BLaER1 treated with 17β-estradiol and CSF1 and Interleukin-3, amounts not matched to agents 10 nM and 100 nM (cell line): ENCODE measurements at regions not wholly inside any gene's neighbourhood (a gene's known extent, or its start where the extent isn't known, plus 50 kb on each side); places are given as distances from the start of the nearest gene placed in this dataset.

ENCODE experiments used
- H3K27ac ChIP-seq, 11 experiments: shearing (Covaris generic); formaldehyde crosslinking; 2 replicates each; pipeline ENCODE4 v1.8.1; 2022
- H3K27me3 ChIP-seq, 11 experiments: shearing (Covaris generic); formaldehyde crosslinking; 2 replicates each; pipeline ENCODE4 v1.8.1; 2022
- H3K36me3 ChIP-seq, 11 experiments: shearing (Covaris generic); formaldehyde crosslinking; 2 replicates each; pipeline ENCODE4 v1.8.1; 2022
- H3K4me1 ChIP-seq, 10 experiments: shearing (Covaris generic); formaldehyde crosslinking; 2 replicates each; pipeline ENCODE4 v1.8.1; 2022
- H3K4me2 ChIP-seq, 11 experiments: shearing (Covaris generic); formaldehyde crosslinking; 2 replicates each; pipeline ENCODE4 v1.8.1; 2022
- H3K4me3 ChIP-seq, 10 experiments: shearing (Covaris generic); formaldehyde crosslinking; 2 replicates each; pipeline ENCODE4 v1.8.1; 2022
- H3K9ac ChIP-seq, 11 experiments: shearing (Covaris generic); formaldehyde crosslinking; 2 replicates each; pipeline ENCODE4 v1.8.1; 2022
- H3K9me3 ChIP-seq, 11 experiments: shearing (Covaris generic); formaldehyde crosslinking; replicated peaks in 1 of 11; 2 replicates each; pipeline ENCODE4 v1.8.1; 2022
- H4K20me1 ChIP-seq, 11 experiments: shearing (Covaris generic); formaldehyde crosslinking; 2 replicates each; pipeline ENCODE4 v1.8.1; 2022
- Cebpa-rat ChIP-seq, 11 experiments: shearing (Covaris generic); IDR thresholded peaks; 2 replicates each; pipeline ENCODE4 v1.8.1; 2022

- Histone ChIP-seq H3K9ac (no peak overlapping the region), H3K9me3 (peaks cover 0 to 11% (median 0%) of the 10 kb centered on the region in 11 experiments; a peak in 3 of 22 replicates), H3K4me2 (no peak overlapping the region), H3K4me1 (peaks cover 6 to 12% (median 8%) of the 10 kb centered on the region in 10 experiments; a peak in 18 of 20 replicates), H3K27ac (no peak overlapping the region), H4K20me1 (no peaks in the 10 kb centered on the region), H3K27me3 (no peaks in the 10 kb centered on the region), H3K4me3 (no peak overlapping the region), H3K36me3 (no peaks in the 10 kb centered on the region)
- no peak for TF ChIP-seq Cebpa-rat (IDR thresholded peaks at IDR 0.05)
These were observed 238.1 kb downstream of the FBXO8 start for GRCh38 chr4:174045381-174045780.

GRCh38 chr4:174041555-174042105, 241.8 kb downstream of the FBXO8 start:
- Histone ChIP-seq H3K27me3 (no peaks in the 10 kb centered on the region), H3K9me3 (peaks cover 0 to 9% (median 0%) of the 10 kb centered on the region in 11 experiments; a peak in 2 of 22 replicates), H3K36me3 (no peaks in the 10 kb centered on the region), H3K4me1 (no peaks in the 10 kb centered on the region), H3K4me3 (no peak overlapping the region), H3K27ac (no peak overlapping the region), H4K20me1 (no peaks in the 10 kb centered on the region), H3K9ac (no peak overlapping the region), H3K4me2 (no peak overlapping the region)
- TF ChIP-seq Cebpa-rat (IDR thresholded peaks at IDR 0.05), result no peak

- no peak overlapping the region for H3K9ac ChIP-seq
- TF ChIP-seq Cebpa-rat (IDR thresholded peaks at IDR 0.05), result no peak
- H3K9me3 ChIP-seq, result peaks cover 0 to under 1% (median 0%) of the 10 kb centered on the region in 11 experiments; a peak in 1 of 22 replicates
- no peak overlapping the region for H3K4me3 ChIP-seq
- no peak overlapping the region for H3K4me2 ChIP-seq
- H3K36me3 ChIP-seq, result no peaks in the 10 kb centered on the region
- H3K27ac ChIP-seq, result no peak overlapping the region
- H3K27me3 ChIP-seq, result no peaks in the 10 kb centered on the region
- no peaks in the 10 kb centered on the region for H3K4me1 ChIP-seq
- H4K20me1 ChIP-seq, result no peaks in the 10 kb centered on the region
These were observed 243.2 kb downstream of the FBXO8 start for GRCh38 chr4:174040287-174040686.

- Histone ChIP-seq H4K20me1 (no peaks in the 10 kb centered on the region), H3K4me3 (no peak overlapping the region), H3K36me3 (no peaks in the 10 kb centered on the region), H3K4me1 (no peaks in the 10 kb centered on the region), H3K4me2 (no peak overlapping the region), H3K9ac (no peak overlapping the region), H3K27me3 (no peaks in the 10 kb centered on the region), H3K27ac (no peak overlapping the region), H3K9me3 (no peaks in the 10 kb centered on the region)
- no peak for TF ChIP-seq Cebpa-rat (IDR thresholded peaks at IDR 0.05)
These were observed 245.0 kb downstream of the FBXO8 start for GRCh38 chr4:174038481-174038880.

GRCh38 chr4:174037631-174038030, 245.8 kb downstream of the FBXO8 start:
- H3K27me3 ChIP-seq, result no peaks in the 10 kb centered on the region
- no peak for TF ChIP-seq Cebpa-rat (IDR thresholded peaks at IDR 0.05)
- H3K27ac ChIP-seq, result no peak overlapping the region
- no peak overlapping the region for H3K4me2 ChIP-seq
- H3K36me3 ChIP-seq, result no peaks in the 10 kb centered on the region
- no peak overlapping the region for H3K4me3 ChIP-seq
- H3K4me1 ChIP-seq, result no peaks in the 10 kb centered on the region
- H3K9ac ChIP-seq, result no peak overlapping the region
- no peaks in the 10 kb centered on the region for H4K20me1 ChIP-seq
- H3K9me3 ChIP-seq, result no peaks in the 10 kb centered on the region

GRCh38 chr4:174037049-174037448, 246.4 kb downstream of the FBXO8 start:
- H3K27me3 ChIP-seq, result no peaks in the 10 kb centered on the region
- no peaks in the 10 kb centered on the region for H3K9me3 ChIP-seq
- H3K4me2 ChIP-seq, result no peak overlapping the region
- H3K4me3 ChIP-seq, result no peak overlapping the region
- no peak for TF ChIP-seq Cebpa-rat (IDR thresholded peaks at IDR 0.05)
- H4K20me1 ChIP-seq, result no peaks in the 10 kb centered on the region
- H3K27ac ChIP-seq, result no peak overlapping the region
- H3K4me1 ChIP-seq, result no peaks in the 10 kb centered on the region
- no peaks in the 10 kb centered on the region for H3K36me3 ChIP-seq
- H3K9ac ChIP-seq, result no peak overlapping the region

GRCh38 chr4:174036576-174036975, 246.9 kb downstream of the FBXO8 start:
- TF ChIP-seq Cebpa-rat (IDR thresholded peaks at IDR 0.05), result no peak
- Histone ChIP-seq H3K36me3 (no peaks in the 10 kb centered on the region), H3K9ac (no peak overlapping the region), H4K20me1 (no peaks in the 10 kb centered on the region), H3K9me3 (no peaks in the 10 kb centered on the region), H3K4me3 (no peak overlapping the region), H3K27me3 (no peaks in the 10 kb centered on the region), H3K4me2 (no peak overlapping the region), H3K27ac (no peak overlapping the region), H3K4me1 (no peaks in the 10 kb centered on the region)

GRCh38 chr4:174036111-174036510, 247.4 kb downstream of the FBXO8 start:
- Histone ChIP-seq H3K9me3 (no peaks in the 10 kb centered on the region), H3K4me2 (no peak overlapping the region), H3K27ac (no peak overlapping the region), H3K27me3 (no peaks in the 10 kb centered on the region), H3K4me3 (no peak overlapping the region), H3K4me1 (no peaks in the 10 kb centered on the region), H4K20me1 (no peaks in the 10 kb centered on the region), H3K9ac (no peak overlapping the region), H3K36me3 (no peaks in the 10 kb centered on the region)
- TF ChIP-seq Cebpa-rat (IDR thresholded peaks at IDR 0.05), result no peak

GRCh38 chr4:174023641-174024040, 259.8 kb downstream of the FBXO8 start:
- H3K4me2 ChIP-seq, result no peak overlapping the region
- no peak overlapping the region for H3K27ac ChIP-seq
- no peaks in the 10 kb centered on the region for H3K36me3 ChIP-seq
- H3K9me3 ChIP-seq, result no peaks in the 10 kb centered on the region
- no peaks in the 10 kb centered on the region for H3K27me3 ChIP-seq
- H3K4me3 ChIP-seq, result no peak overlapping the region
- no peaks in the 10 kb centered on the region for H4K20me1 ChIP-seq
- no peak overlapping the region for H3K9ac ChIP-seq
- TF ChIP-seq Cebpa-rat (IDR thresholded peaks at IDR 0.05), result no peak
- H3K4me1 ChIP-seq, result no peaks in the 10 kb centered on the region

- Histone ChIP-seq H3K27ac (no peak overlapping the region), H3K4me2 (no peak overlapping the region), H3K36me3 (no peaks in the 10 kb centered on the region), H3K4me3 (no peak overlapping the region), H3K9me3 (no peaks in the 10 kb centered on the region), H4K20me1 (no peaks in the 10 kb centered on the region), H3K4me1 (peaks cover 0 to 9% (median 0%) of the 10 kb centered on the region in 10 experiments; a peak in 3 of 20 replicates), H3K27me3 (no peaks in the 10 kb centered on the region), H3K9ac (no peak overlapping the region)
- TF ChIP-seq Cebpa-rat (IDR thresholded peaks at IDR 0.05), result no peak
These were observed 265.2 kb downstream of the FBXO8 start for GRCh38 chr4:174018236-174018635.
